ENCODE measurements at regions not wholly inside any gene's neighbourhood (a gene's known extent, or its start where the extent isn't known, plus 50 kb on each side); places are given as distances from the start of the nearest gene placed in this dataset.
"Not testable (repeated sequence)": the region's sequence is repeated elsewhere in the genome, so short reads cannot be mapped to it uniquely, and the experiment has no call there.

DNA sequence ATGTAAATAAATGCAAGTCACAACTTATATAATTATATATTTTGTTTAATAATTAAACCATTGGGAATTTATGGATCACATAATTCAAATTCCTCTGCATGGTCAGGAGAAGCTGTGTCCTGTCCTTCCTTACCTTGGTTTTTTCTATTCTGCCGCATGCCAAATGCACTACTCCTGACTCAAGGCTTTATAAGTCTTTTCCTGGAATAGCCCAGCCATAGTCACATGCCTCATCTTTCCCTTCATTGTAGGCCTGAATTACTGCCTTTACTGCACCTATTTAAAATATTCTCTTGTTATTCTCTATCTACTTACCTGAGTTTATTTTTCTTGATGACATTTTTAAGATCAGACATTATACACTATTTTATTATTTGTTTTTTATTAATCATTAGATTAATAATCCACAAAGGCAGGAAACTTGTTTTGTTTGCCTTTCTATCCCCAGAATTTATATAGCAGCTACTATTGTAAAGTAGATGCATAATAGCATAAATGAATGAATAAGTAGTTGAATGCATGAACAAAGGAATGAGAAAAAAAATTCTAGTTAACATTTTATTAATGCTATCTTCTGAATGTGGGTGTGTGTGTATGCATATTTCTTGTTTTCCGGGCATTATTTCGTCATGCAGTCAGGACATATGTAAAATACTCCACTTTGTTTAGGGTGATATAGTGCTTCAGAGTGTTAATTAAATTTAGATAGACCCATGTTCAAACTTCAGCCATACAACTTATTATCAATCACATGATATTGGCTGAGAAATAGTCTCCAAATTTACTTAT is 955.4 kb upstream of the CDH18 start:
- TF ChIP-seq EZH2 (IDR thresholded peaks at IDR 0.05; ENCODE audit: borderline replicate concordance, low read depth, low read length, poor library complexity, severe bottlenecking), result not testable (repeated sequence)
- TF ChIP-seq, protein P1, sequence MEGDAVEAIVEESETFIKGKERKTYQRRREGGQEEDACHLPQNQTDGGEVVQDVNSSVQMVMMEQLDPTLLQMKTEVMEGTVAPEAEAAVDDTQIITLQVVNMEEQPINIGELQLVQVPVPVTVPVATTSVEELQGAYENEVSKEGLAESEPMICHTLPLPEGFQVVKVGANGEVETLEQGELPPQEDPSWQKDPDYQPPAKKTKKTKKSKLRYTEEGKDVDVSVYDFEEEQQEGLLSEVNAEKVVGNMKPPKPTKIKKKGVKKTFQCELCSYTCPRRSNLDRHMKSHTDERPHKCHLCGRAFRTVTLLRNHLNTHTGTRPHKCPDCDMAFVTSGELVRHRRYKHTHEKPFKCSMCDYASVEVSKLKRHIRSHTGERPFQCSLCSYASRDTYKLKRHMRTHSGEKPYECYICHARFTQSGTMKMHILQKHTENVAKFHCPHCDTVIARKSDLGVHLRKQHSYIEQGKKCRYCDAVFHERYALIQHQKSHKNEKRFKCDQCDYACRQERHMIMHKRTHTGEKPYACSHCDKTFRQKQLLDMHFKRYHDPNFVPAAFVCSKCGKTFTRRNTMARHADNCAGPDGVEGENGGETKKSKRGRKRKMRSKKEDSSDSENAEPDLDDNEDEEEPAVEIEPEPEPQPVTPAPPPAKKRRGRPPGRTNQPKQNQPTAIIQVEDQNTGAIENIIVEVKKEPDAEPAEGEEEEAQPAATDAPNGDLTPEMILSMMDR (conservative IDR thresholded peaks at IDR 0.05; ENCODE audit: low read depth, low read length), result not testable (repeated sequence)

Measured in A673 (cell line).